ENCODE measurements at regions not wholly inside any gene's neighbourhood (a gene's known extent, or its start where the extent isn't known, plus 50 kb on each side); places are given as distances from the start of the nearest gene placed in this dataset.

DNA sequence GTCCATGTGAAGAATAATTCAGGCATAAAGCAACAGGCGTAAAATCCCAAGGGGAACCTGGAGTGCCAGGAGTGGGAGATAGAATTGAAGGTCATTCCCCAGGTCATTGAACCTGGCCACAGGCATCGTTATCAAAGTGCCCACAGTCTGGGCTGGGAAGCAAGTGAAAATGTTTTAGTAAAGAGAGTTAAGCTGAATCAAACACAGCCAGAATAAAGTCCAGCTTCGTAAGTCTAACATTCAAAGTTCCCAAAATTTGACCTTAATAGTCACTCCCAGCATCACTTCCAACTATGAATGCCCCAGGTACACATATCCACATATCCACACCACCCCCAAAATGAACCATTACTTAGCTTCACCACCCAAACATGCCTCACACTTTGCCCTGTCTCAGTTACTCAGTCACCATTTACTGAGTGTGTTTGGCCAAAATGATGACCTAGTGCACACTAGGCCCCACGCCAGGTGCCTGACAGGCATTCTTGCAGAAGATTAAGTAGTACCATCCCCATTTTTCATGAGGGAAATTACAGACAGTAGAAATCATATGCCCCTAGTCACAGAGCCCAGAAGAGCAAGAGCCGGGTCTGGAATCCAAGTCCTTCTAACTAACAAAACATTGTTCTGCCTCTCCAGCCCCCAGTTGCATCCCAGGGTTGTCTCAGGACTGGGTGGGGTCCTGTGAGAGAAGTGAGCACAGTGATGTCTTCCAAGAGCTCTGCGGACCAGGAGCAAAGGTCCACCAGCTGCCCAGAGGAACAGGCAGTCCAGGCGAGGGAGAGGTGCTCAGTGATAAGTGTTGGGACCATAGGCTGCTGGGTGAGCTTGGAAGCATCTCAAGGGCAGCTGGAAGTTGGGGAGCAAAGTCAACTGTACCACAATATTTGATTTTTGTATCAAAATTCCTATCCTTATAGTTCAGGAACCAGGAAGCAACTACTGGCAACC, 65.2 kb upstream of the MYCN start:
- TF ChIP-seq CTCF (IDR thresholded peaks at IDR 0.05) (no peak), NR2C2 (CRISPR knock-in tag; IDR thresholded peaks at IDR 0.05) (no peak), ATF2 (CRISPR knock-in tag; IDR thresholded peaks at IDR 0.05; ENCODE audit: borderline replicate concordance, low read depth) (no peak), TP53 (CRISPR knock-in tag; IDR thresholded peaks at IDR 0.05) (no peak), NFE2L1 (CRISPR knock-in tag; IDR thresholded peaks at IDR 0.05) (no peak), IRF1 (CRISPR knock-in tag; IDR thresholded peaks at IDR 0.05) (no peak), MYBL2 (CRISPR knock-in tag; IDR thresholded peaks at IDR 0.05) (no peak), NFYB (CRISPR knock-in tag; conservative IDR thresholded peaks at IDR 0.05; ENCODE audit: low read depth) (no peak), PREB (CRISPR knock-in tag; IDR thresholded peaks at IDR 0.05; ENCODE audit: borderline replicate concordance) (no peak), FOXK1 (CRISPR knock-in tag; IDR thresholded peaks at IDR 0.05) (no peak), PRDM15 (CRISPR knock-in tag; IDR thresholded peaks at IDR 0.05) (no peak), SMAD3 (CRISPR knock-in tag; IDR thresholded peaks at IDR 0.05; ENCODE audit: borderline replicate concordance) (no peak)
